SK-N-SH (cell line): ENCODE measurements at regions not wholly inside any gene's neighbourhood (a gene's known extent, or its start where the extent isn't known, plus 50 kb on each side); places are given as distances from the start of the nearest gene placed in this dataset.

Experiments
- CTCF ChIA-PET: fragments of 300-600, 350-600 bp; formaldehyde crosslinking; extraction: SDS; loops from one replicate; lab custom pipeline; 2021; lab: Yijun Ruan, JAX
- POLR2A ChIA-PET: fragments of 350-600 bp; sonication (Branson Sonifier 250); formaldehyde crosslinking; extraction: SDS; loops from one replicate; lab custom pipeline; 2020; ENCODE audit warnings: antibody characterized with exemption, inconsistent platforms; lab: Yijun Ruan, JAX
- DNase-seq: peaks from one replicate; pipeline ENCODE4 v3.0.0; 2012
- H2AFZ ChIP-seq: fragments of 200-600 bp; sonication (generic); 2 replicates; pipeline ENCODE4 v1.8.1; 2016; ENCODE audit warnings: antibody characterized with exemption, mild to moderate bottlenecking, low read depth
- H3F3A ChIP-seq: fragments of 200-600 bp; sonication (generic); replicated peaks from 2 replicates; pipeline ENCODE3; 2016; ENCODE audit warnings: antibody characterized with exemption, mild to moderate bottlenecking; ENCODE audit not compliant: insufficient read depth
- H3K27ac ChIP-seq, 2 experiments: fragments of 200-500 bp in 1 of 2; fragments of 200-600 bp in 1 of 2; sonication (Bioruptor generic) in 1 of 2; sonication (generic), shearing (Covaris generic) in 1 of 2; 2 replicates each; pipeline versions ENCODE4 v1.5.1 to v1.6.1; 2014 to 2016; ENCODE audit warnings: low read depth in 2 of 2, inconsistent platforms in 1 of 2, low read length in 1 of 2, mild to moderate bottlenecking in 1 of 2, mixed read lengths in 1 of 2
- H3K27me3 ChIP-seq: fragments of 200-600 bp; sonication (generic), shearing (Covaris generic); 2 replicates; pipeline ENCODE4 v1.6.1; 2016; ENCODE audit warnings: mixed run types; ENCODE audit not compliant: insufficient read depth
- H3K36me3 ChIP-seq, 2 experiments: fragments of 200-500 bp in 1 of 2; fragments of 200-600 bp in 1 of 2; sonication (Bioruptor generic) in 1 of 2; sonication (generic) in 1 of 2; replicated peaks in 1 of 2; 2 replicates each; pipeline versions ENCODE3 to v1.5.1; 2014 to 2016; ENCODE audit warnings: low read length in 1 of 2, mild to moderate bottlenecking in 1 of 2; ENCODE audit not compliant: insufficient read depth in 2 of 2, control insufficient read depth in 1 of 2
- H3K4me1 ChIP-seq, 2 experiments: fragments of 200-500 bp in 1 of 2; fragments of 200-600 bp in 1 of 2; sonication (Bioruptor generic) in 1 of 2; sonication (generic), shearing (Covaris generic) in 1 of 2; 2 replicates each; pipeline versions ENCODE4 v1.5.1 to v1.6.1; 2014 to 2016; ENCODE audit warnings: low read depth in 1 of 2, low read length in 1 of 2, mixed run types in 1 of 2; ENCODE audit not compliant: insufficient read depth in 2 of 2, control insufficient read depth in 1 of 2
- H3K4me2 ChIP-seq: fragments of 200-600 bp; sonication (generic), shearing (Covaris generic); 2 replicates; pipeline ENCODE4 v1.6.1; 2017; ENCODE audit warnings: mixed run types
- H3K4me3 ChIP-seq, 2 experiments: fragments of 200-500 bp in 1 of 2; fragments of 200-600 bp in 1 of 2; sonication (Bioruptor generic) in 1 of 2; sonication (generic), shearing (Covaris generic) in 1 of 2; 2 replicates each; pipeline versions ENCODE4 v1.5.1 to v1.8.1; 2014 to 2016; ENCODE audit warnings: low read depth in 2 of 2, inconsistent platforms in 1 of 2, low read length in 1 of 2, mild to moderate bottlenecking in 1 of 2, mixed read lengths in 1 of 2, moderate library complexity in 1 of 2
- H3K79me2 ChIP-seq: fragments of 200-600 bp; sonication (generic); 2 replicates; pipeline ENCODE4 v1.8.1; 2017; ENCODE audit warnings: mild to moderate bottlenecking; ENCODE audit not compliant: insufficient read depth
- H3K9ac ChIP-seq: fragments of 200-600 bp; sonication (generic); 2 replicates; pipeline ENCODE4 v1.6.1; 2017; ENCODE audit warnings: mixed run types
- H3K9me2 ChIP-seq: fragments of 200-600 bp; sonication (generic); 2 replicates; pipeline ENCODE4 v1.6.1; 2017; ENCODE audit warnings: mixed run types
- H3K9me3 ChIP-seq: fragments of 200-600 bp; sonication (generic); 2 replicates; pipeline ENCODE4 v1.6.1; 2017; ENCODE audit warnings: mixed run types, mild to moderate bottlenecking, moderate library complexity
- H4K20me1 ChIP-seq: fragments of 200-600 bp; sonication (generic); 2 replicates; pipeline ENCODE4 v1.6.1; 2017; ENCODE audit warnings: mild to moderate bottlenecking, mixed run types; ENCODE audit not compliant: insufficient read depth
- CTCF ChIP-seq: fragments of 200-600 bp; sonication (generic); IDR thresholded peaks from 2 replicates; pipeline ENCODE4 v1.6.1; 2017; ENCODE audit warnings: antibody characterized with exemption, mild to moderate bottlenecking, moderate library complexity
- EZH2phosphoT487 ChIP-seq: fragments of 200-600 bp; sonication (generic); IDR thresholded peaks from 2 replicates; pipeline ENCODE4 v1.6.1; 2017; ENCODE audit warnings: low read depth, mixed run types, mild to moderate bottlenecking, antibody characterized with exemption, moderate library complexity, borderline replicate concordance
- JUND ChIP-seq: IDR thresholded peaks from 2 replicates; pipeline ENCODE4 v1.4.0; 2012
- MXI1 ChIP-seq: IDR thresholded peaks from 2 replicates; pipeline ENCODE4 v1.6.1; 2012; ENCODE audit warnings: mild to moderate bottlenecking, low read depth, low read length, improper control_type of control experiment
- PBX3 ChIP-seq: IDR thresholded peaks from 2 replicates; pipeline ENCODE4; 2012
- RCOR1 ChIP-seq: fragments of 150-350 bp; IDR thresholded peaks from 2 replicates; pipeline ENCODE4 v1.6.1; 2017; ENCODE audit warnings: antibody characterized with exemption, low read length
- RXRA ChIP-seq: IDR thresholded peaks from 2 replicates; pipeline ENCODE4 v1.4.0; 2012; ENCODE audit warnings: low read depth, mild to moderate bottlenecking, borderline replicate concordance
- SMC3 ChIP-seq: IDR thresholded peaks from 2 replicates; pipeline ENCODE4 v1.6.1; 2012; ENCODE audit warnings: low read depth, low read length, improper control_type of control experiment
- TAF1 ChIP-seq: IDR thresholded peaks from 2 replicates; pipeline ENCODE4 v1.6.1; 2012; ENCODE audit warnings: low read depth, mild to moderate bottlenecking, low read length, moderate library complexity, borderline replicate concordance
- TCF12 ChIP-seq: IDR thresholded peaks from 2 replicates; pipeline ENCODE4 v1.4.0; 2012
- USF2 ChIP-seq: fragments of 150-350 bp; IDR thresholded peaks from 2 replicates; pipeline ENCODE4 v1.6.1; 2017; ENCODE audit warnings: antibody characterized with exemption, low read length, low read depth, borderline replicate concordance
- ZBTB33 ChIP-seq: IDR thresholded peaks from 2 replicates; pipeline ENCODE4 v1.4.0; 2012; ENCODE audit warnings: low read depth, borderline replicate concordance
- WGBS: methylation state at CpG from one replicate; pipeline ENCODE4 v1.1.6; 2017; ENCODE audit warnings: low lambda C conversion rate; 5-methylcytosine and 5-hydroxymethylcytosine counted together

- no peak for TF ChIP-seq CTCF
Observed at GRCh38 chr11:106447631-106448191, 370.2 kb downstream of the AASDHPPT start (continued).

GRCh38 chr11:106449763-106450162 is 372.3 kb downstream of the AASDHPPT start:
- no peaks in the 10 kb centered on the region for H3K36me3 ChIP-seq
- 74% methylated on average over 3 of the region's 3 CpGs for WGBS
- CTCF ChIA-PET: no interaction called here
- no peak for TF ChIP-seq SMC3
- no peak for TF ChIP-seq TAF1
- no peak for TF ChIP-seq RXRA
- no peak for TF ChIP-seq ZBTB33
- no peak for TF ChIP-seq MXI1
- TF ChIP-seq RCOR1: no peak
- no peak for TF ChIP-seq PBX3
- TF ChIP-seq JUND: no peak
- no peak for TF ChIP-seq USF2
- no peak for TF ChIP-seq TCF12
- no peak for TF ChIP-seq EZH2phosphoT487
- H2AFZ ChIP-seq: no peak overlapping the region; the same call in 1 of the 2 replicates
- no peak overlapping the region for H3K27ac ChIP-seq
- H3K9me3 ChIP-seq: peaks cover 16% of the 10 kb centered on the region; the same call in 1 of the 2 replicates
- no peaks in the 10 kb centered on the region for H3K79me2 ChIP-seq
- H3K4me2 ChIP-seq: no peak overlapping the region
- no peaks in the 10 kb centered on the region for H3K27me3 ChIP-seq
- no peaks in the 10 kb centered on the region for H4K20me1 ChIP-seq
- H3F3A ChIP-seq: no peaks in the 10 kb centered on the region
- H3K9ac ChIP-seq: no peak overlapping the region
- DNase-seq: no peak
- no peaks in the 10 kb centered on the region for H3K4me1 ChIP-seq
- H3K9me2 ChIP-seq: no peaks in the 10 kb centered on the region
- H3K4me3 ChIP-seq: no peak overlapping the region
- POLR2A ChIA-PET: no interaction called here
